HepG2 (cell line): ENCODE measurements at regions not wholly inside any gene's neighbourhood (a gene's known extent, or its start where the extent isn't known, plus 50 kb on each side); places are given as distances from the start of the nearest gene placed in this dataset.

Source experiments
- ADNP ChIP-seq: sonication (generic); formaldehyde crosslinking; IDR thresholded peaks from 2 replicates; pipeline ENCODE4 v1.4.0; 2020; ENCODE audit warnings: missing genetic modification reagents
- ATM ChIP-seq: fragments of 450-650 bp; IDR thresholded peaks from 2 replicates; pipeline ENCODE4 v1.7.1; 2017; ENCODE audit warnings: mild to moderate bottlenecking, borderline replicate concordance
- CHD2 ChIP-seq: IDR thresholded peaks from 2 replicates; pipeline ENCODE4 v1.6.1; 2011; ENCODE audit warnings: low read depth, low read length, improper control_type of control experiment
- ELF3 ChIP-seq: IDR thresholded peaks from 2 replicates; pipeline ENCODE4 v1.6.1; 2016; ENCODE audit warnings: missing genetic modification reagents, missing compliant biosample characterization
- FOXA1 ChIP-seq, 2 experiments: fragments of 450-650 bp in 1 of 2; sonication (generic) in 1 of 2; formaldehyde crosslinking in 1 of 2; IDR thresholded peaks; 2 replicates each; pipeline versions ENCODE4 v1.4.0 to v1.6.1; 2016 to 2020; ENCODE audit warnings: missing genetic modification reagents in 1 of 2
- FOXP1 ChIP-seq, 2 experiments: fragments of 450-650 bp in 1 of 2; IDR thresholded peaks; 2 replicates each; pipeline ENCODE4 v1.6.1; 2017 to 2018; ENCODE audit warnings: antibody characterized with exemption in 1 of 2
- IKZF1 ChIP-seq: fragments of 450-650 bp; IDR thresholded peaks from 2 replicates; pipeline ENCODE4 v1.7.1; 2016
- ISX ChIP-seq: sonication (generic); formaldehyde crosslinking; conservative IDR thresholded peaks from 2 replicates; pipeline ENCODE4 v1.5.0; 2020; ENCODE audit warnings: missing genetic modification reagents
- KLF11 ChIP-seq: IDR thresholded peaks from 2 replicates; pipeline ENCODE4 v1.6.1; 2016; ENCODE audit warnings: missing compliant biosample characterization
- KLF13 ChIP-seq: sonication (generic); formaldehyde crosslinking; IDR thresholded peaks from 2 replicates; pipeline ENCODE4 v1.4.0; 2020; ENCODE audit warnings: mild to moderate bottlenecking, missing genetic modification reagents
- NCOA2 ChIP-seq: sonication (generic); formaldehyde crosslinking; IDR thresholded peaks from 2 replicates; pipeline ENCODE4 v1.8.0; 2022; ENCODE audit warnings: inconsistent platforms
- NR2F2 ChIP-seq: IDR thresholded peaks from 2 replicates; pipeline ENCODE4 v1.6.1; 2012; ENCODE audit warnings: low read depth, inconsistent platforms, borderline replicate concordance
- RCOR2 ChIP-seq: IDR thresholded peaks from 2 replicates; pipeline ENCODE4 v1.6.1; 2016; ENCODE audit warnings: missing biosample characterization, missing genetic modification reagents
- RFX3 ChIP-seq: IDR thresholded peaks from 2 replicates; pipeline ENCODE4 v1.6.1; 2016; ENCODE audit warnings: missing biosample characterization, missing genetic modification reagents
- SRF ChIP-seq: IDR thresholded peaks from 2 replicates; pipeline ENCODE4 v1.6.1; 2011; ENCODE audit warnings: mild to moderate bottlenecking, low read depth, low read length, moderate library complexity
- TCF7 ChIP-seq: sonication (generic); IDR thresholded peaks from 2 replicates; pipeline ENCODE4 v1.6.1; 2016; ENCODE audit warnings: antibody characterized with exemption, low read depth
- TCF7L2 ChIP-seq: IDR thresholded peaks from 2 replicates; pipeline ENCODE4 v1.6.1; 2011; ENCODE audit warnings: mild to moderate bottlenecking, low read depth, low read length, moderate library complexity
- TERF1 ChIP-seq: sonication (generic); formaldehyde crosslinking; IDR thresholded peaks from 2 replicates; pipeline ENCODE4 v1.8.0; 2022; ENCODE audit warnings: mild to moderate bottlenecking, missing genetic modification reagents, moderate library complexity
- THRA ChIP-seq: sonication (generic); formaldehyde crosslinking; IDR thresholded peaks from 2 replicates; pipeline ENCODE4 v1.4.0; 2020; ENCODE audit warnings: missing genetic modification reagents, borderline replicate concordance
- TRAFD1 ChIP-seq: sonication (generic); formaldehyde crosslinking; IDR thresholded peaks from 2 replicates; pipeline ENCODE4 v1.5.1; 2020; ENCODE audit warnings: missing genetic modification reagents, mild to moderate bottlenecking, borderline replicate concordance
- ZIK1 ChIP-seq: sonication (generic); formaldehyde crosslinking; IDR thresholded peaks from 2 replicates; pipeline ENCODE4 v1.5.0; 2020; ENCODE audit warnings: mild to moderate bottlenecking, low read depth, missing genetic modification reagents, borderline replicate concordance
- ZNF124 ChIP-seq: sonication (generic); formaldehyde crosslinking; IDR thresholded peaks from 2 replicates; pipeline ENCODE4 v1.4.0; 2020; ENCODE audit warnings: missing genetic modification reagents
- ZNF264 ChIP-seq: sonication (generic); formaldehyde crosslinking; IDR thresholded peaks from 2 replicates; pipeline ENCODE4 v1.4.0; 2020; ENCODE audit warnings: missing genetic modification reagents
- ZNF275 ChIP-seq: sonication (generic); formaldehyde crosslinking; IDR thresholded peaks from 2 replicates; pipeline ENCODE4 v1.8.0; 2022; ENCODE audit warnings: missing genetic modification reagents, mild to moderate bottlenecking, inconsistent platforms, borderline replicate concordance
- ZNF350 ChIP-seq: sonication (generic); formaldehyde crosslinking; IDR thresholded peaks from 2 replicates; pipeline ENCODE4 v1.4.0; 2020; ENCODE audit warnings: mild to moderate bottlenecking, low read depth, missing genetic modification reagents, borderline replicate concordance
- ZNF530 ChIP-seq: sonication (generic); formaldehyde crosslinking; IDR thresholded peaks from 2 replicates; pipeline ENCODE4 v1.5.0; 2020; ENCODE audit warnings: low read depth, mild to moderate bottlenecking, missing genetic modification reagents

GRCh38 chrX:109858602-109859341, 125.7 kb upstream of the ACSL4 start (continued):
- TF ChIP-seq NCOA2 (peak; percentile 75), ZIK1 (CRISPR knock-in tag) (no peak), ZNF264 (CRISPR knock-in tag) (no peak), TCF7 (peak; percentile 71), IKZF1 (no peak), ZNF124 (CRISPR knock-in tag) (no peak), NR2F2 (peak; percentile 45; the same call in 1 of the 2 replicates), FOXP1 (IDR thresholded peaks at IDR 0.05) (no peak), FOXP1 (CRISPR knock-in tag; IDR thresholded peaks at IDR 0.05) (peak; percentile 38; the same call in 1 of the 2 replicates), ZNF350 (CRISPR knock-in tag) (no peak), KLF13 (CRISPR knock-in tag) (no peak), TCF7L2 (no peak), CHD2 (no peak), FOXA1 (IDR thresholded peaks at IDR 0.05) (peak; percentile 25; the same call in 1 of the 2 replicates), FOXA1 (CRISPR knock-in tag; IDR thresholded peaks at IDR 0.05) (peak; percentile 47; the same call in 1 of the 2 replicates), ATM (no peak), ADNP (CRISPR knock-in tag) (no peak), RFX3 (CRISPR knock-in tag) (no peak), SRF (no peak), TERF1 (no peak), ZNF275 (no peak), ZNF530 (CRISPR knock-in tag) (no peak), RCOR2 (CRISPR knock-in tag) (0 out of 2 replicates have a peak, but pooled peaks have one; percentile 14), TRAFD1 (no peak), ISX (CRISPR knock-in tag) (no peak), THRA (CRISPR knock-in tag) (0 out of 2 replicates have a peak, but pooled peaks have one; percentile 27), KLF11 (CRISPR knock-in tag) (no peak), ELF3 (peak; percentile 32; the same call in 1 of the 2 replicates)
